ENCODE measurements at regions not wholly inside any gene's neighbourhood (a gene's known extent, or its start where the extent isn't known, plus 50 kb on each side); places are given as distances from the start of the nearest gene placed in this dataset.

- H3K4me1 Mint-ChIP-seq: no peaks in the 10 kb centered on the region
- DNase-seq (ENCODE audit: low spot score in 2 of 2) (no peak), ATAC-seq (peak; percentile 14)
- H3K4me3 Mint-ChIP-seq: no peak overlapping the region
- H3K36me3 Mint-ChIP-seq: no peaks in the 10 kb centered on the region
- H3K27ac Mint-ChIP-seq: no peak overlapping the region
- H3K9me3 Mint-ChIP-seq: no peaks in the 10 kb centered on the region
Observed at GRCh38 chr2:60163691-60164090, 389.8 kb downstream of the BCL11A start.

DNA sequence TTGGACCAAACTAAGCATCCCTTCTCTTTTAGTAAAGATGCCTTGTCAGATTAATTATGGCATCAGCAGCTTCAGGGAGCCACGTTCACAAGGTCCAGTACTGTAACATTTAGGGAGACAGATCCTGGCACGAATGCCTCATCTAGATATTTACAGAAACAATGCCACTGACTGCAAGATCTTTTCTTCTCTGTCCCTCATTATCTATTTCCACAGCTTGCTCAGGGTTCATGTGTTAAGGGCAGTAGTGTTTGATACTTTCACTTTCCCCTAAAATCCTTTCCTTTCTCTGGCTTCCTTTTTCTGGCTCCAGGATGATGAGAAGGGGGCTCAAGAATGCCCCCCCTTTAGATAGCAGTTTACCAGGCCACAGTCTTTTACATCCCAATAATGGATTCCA lies 393.9 kb downstream of the BCL11A start:
- no peaks in the 10 kb centered on the region for H3K9me3 Mint-ChIP-seq
- DNase-seq (ENCODE audit: low spot score in 2 of 2) (no peak), ATAC-seq (no peak)
- H3K4me3 Mint-ChIP-seq: no peak overlapping the region
- H3K4me1 Mint-ChIP-seq: no peaks in the 10 kb centered on the region
- H3K36me3 Mint-ChIP-seq: no peaks in the 10 kb centered on the region
- H3K27ac Mint-ChIP-seq: no peak overlapping the region

DNA sequence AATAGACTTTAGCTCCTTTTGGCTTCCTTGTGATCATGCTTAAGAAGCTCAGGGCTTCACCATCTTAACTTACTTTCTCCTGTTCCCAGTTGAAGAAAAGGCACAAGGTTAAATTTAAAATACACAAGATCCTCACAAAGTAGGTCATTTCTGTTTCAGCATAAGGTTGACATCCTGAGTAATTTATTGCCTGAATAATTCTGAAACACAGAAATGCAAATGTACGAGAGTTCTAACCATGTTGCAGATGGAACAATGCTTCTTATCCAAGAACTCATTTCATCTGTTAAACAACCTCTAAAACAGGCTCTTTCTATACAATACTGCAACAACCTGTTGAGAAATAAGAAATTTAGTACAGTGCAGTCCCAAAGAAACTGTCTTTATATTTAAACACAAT lies 395.2 kb downstream of the BCL11A start:
- no peak overlapping the region for H3K27ac Mint-ChIP-seq
- no peak for ATAC-seq
- no peak overlapping the region for H3K4me3 Mint-ChIP-seq
- peaks cover 4% of the 10 kb centered on the region for H3K9me3 Mint-ChIP-seq
- H3K36me3 Mint-ChIP-seq: no peaks in the 10 kb centered on the region
- DNase-seq (ENCODE audit: low spot score in 2 of 2): no peak
- no peaks in the 10 kb centered on the region for H3K4me1 Mint-ChIP-seq

GRCh38 chr2:60157283-60157682 lies 396.2 kb downstream of the BCL11A start:
- ATAC-seq: no peak
- no peaks in the 10 kb centered on the region for H3K4me1 Mint-ChIP-seq
- H3K4me3 Mint-ChIP-seq: no peak overlapping the region
- DNase-seq (ENCODE audit: low spot score in 2 of 2): no peak
- H3K36me3 Mint-ChIP-seq: no peaks in the 10 kb centered on the region
- no peak overlapping the region for H3K27ac Mint-ChIP-seq
- peaks cover 4% of the 10 kb centered on the region for H3K9me3 Mint-ChIP-seq

DNA sequence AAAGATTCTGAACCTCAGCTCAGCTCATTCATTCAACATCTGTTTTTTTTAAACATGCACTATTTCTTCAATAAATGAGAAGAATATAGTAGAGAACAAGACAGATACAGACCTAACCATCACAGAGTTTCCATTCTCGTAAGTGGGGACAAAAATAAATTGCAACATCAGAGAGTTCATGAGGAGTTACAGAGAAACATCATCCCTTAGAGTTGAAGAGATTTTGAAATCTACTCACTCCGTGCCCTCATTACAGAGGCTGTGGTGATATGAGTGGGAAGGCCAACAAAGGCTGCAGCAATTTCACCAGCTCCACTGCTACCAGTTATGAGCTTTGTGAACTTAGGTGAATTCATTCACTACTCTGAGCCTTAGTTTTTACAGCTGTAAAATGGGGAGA lies 399.3 kb downstream of the BCL11A start:
- H3K36me3 Mint-ChIP-seq: no peaks in the 10 kb centered on the region
- H3K4me1 Mint-ChIP-seq: no peaks in the 10 kb centered on the region
- H3K27ac Mint-ChIP-seq: no peak overlapping the region
- H3K4me3 Mint-ChIP-seq: no peak overlapping the region
- no peak for ATAC-seq
- DNase-seq (ENCODE audit: low spot score in 2 of 2): no peak
- H3K9me3 Mint-ChIP-seq: peaks cover 4% of the 10 kb centered on the region

DNA sequence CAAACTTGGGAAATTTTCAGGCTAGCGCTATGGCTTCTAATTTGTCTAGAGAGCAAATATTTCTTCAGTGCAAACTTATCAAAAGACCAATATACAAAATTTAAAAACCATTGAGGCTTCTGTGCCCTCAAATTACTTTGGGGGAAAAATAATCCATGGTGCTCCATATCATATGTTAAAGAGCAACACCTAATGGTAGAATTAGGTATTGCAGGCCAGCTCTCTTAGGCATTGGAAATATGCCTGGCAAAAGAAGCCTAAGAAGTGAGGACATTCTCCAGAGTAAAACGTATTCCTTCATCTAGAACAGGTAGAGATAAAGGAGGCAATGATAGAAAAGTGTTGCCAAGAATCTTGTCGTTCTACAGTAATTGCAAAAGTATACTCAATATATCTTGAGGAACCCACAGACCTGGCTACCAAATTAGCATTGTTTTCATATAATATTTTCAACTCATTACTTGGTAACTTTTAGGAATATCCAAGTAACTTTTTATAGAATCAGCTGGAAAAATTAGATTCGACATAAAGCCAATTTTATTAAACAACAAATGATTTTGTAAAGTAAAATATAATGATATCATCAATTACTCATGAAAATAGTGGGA lies 401.1 kb downstream of the BCL11A start:
- Mint-ChIP-seq H3K9me3 (peaks cover 5% of the 10 kb centered on the region), H3K36me3 (no peaks in the 10 kb centered on the region), H3K4me1 (no peaks in the 10 kb centered on the region), H3K4me3 (no peak overlapping the region), H3K27ac (no peak overlapping the region)
- ATAC-seq (no peak), DNase-seq (ENCODE audit: low spot score in 2 of 2) (no peak)

GRCh38 chr2:60149176-60149575 lies 404.3 kb downstream of the BCL11A start:
- Mint-ChIP-seq H3K36me3 (no peaks in the 10 kb centered on the region), H3K4me3 (no peak overlapping the region), H3K9me3 (peaks cover 4% of the 10 kb centered on the region), H3K4me1 (no peaks in the 10 kb centered on the region), H3K27ac (no peak overlapping the region)
- ATAC-seq (no peak), DNase-seq (ENCODE audit: low spot score in 2 of 2) (no peak)

DNA sequence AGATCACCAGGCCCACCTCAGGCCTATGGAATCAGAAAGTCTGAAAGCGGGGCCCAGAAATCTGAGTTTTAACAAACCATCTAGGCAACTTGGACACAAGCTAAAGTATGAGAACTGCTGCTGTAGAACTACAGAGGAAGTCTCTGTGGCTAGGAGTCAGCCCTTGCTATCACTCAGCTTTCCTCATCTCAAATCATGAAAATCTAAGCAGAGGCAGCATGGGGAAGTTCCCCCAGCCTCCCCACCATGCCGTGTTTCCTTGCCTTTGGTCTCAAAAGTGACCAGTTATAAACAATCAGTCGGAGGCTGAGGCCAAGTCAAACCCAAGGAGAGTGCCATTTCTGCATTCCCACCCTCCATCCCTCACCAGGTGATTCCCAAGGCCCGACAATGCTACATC lies 404.7 kb downstream of the BCL11A start:
- H3K4me3 Mint-ChIP-seq: no peak overlapping the region
- ATAC-seq: peak; percentile 8
- no peak for DNase-seq (ENCODE audit: low spot score in 2 of 2)
- peaks cover 2% of the 10 kb centered on the region for H3K9me3 Mint-ChIP-seq
- no peaks in the 10 kb centered on the region for H3K4me1 Mint-ChIP-seq
- no peaks in the 10 kb centered on the region for H3K36me3 Mint-ChIP-seq
- no peak overlapping the region for H3K27ac Mint-ChIP-seq

GRCh38 chr2:60140185-60140584 lies 413.3 kb downstream of the BCL11A start:
- Mint-ChIP-seq H3K4me1 (no peaks in the 10 kb centered on the region), H3K9me3 (peaks cover 4% of the 10 kb centered on the region), H3K36me3 (no peaks in the 10 kb centered on the region), H3K27ac (no peak overlapping the region), H3K4me3 (no peak overlapping the region)
- DNase-seq (ENCODE audit: low spot score in 2 of 2): no peak
- ATAC-seq: no peak

- H3K36me3 Mint-ChIP-seq: no peaks in the 10 kb centered on the region
- DNase-seq (ENCODE audit: low spot score in 2 of 2) (no peak), ATAC-seq (no peak)
- peaks cover 4% of the 10 kb centered on the region for H3K9me3 Mint-ChIP-seq
- H3K27ac Mint-ChIP-seq: no peak overlapping the region
- H3K4me1 Mint-ChIP-seq: no peaks in the 10 kb centered on the region
- H3K4me3 Mint-ChIP-seq: no peak overlapping the region
Observed at GRCh38 chr2:60136913-60137312, 416.5 kb downstream of the BCL11A start.

DNA sequence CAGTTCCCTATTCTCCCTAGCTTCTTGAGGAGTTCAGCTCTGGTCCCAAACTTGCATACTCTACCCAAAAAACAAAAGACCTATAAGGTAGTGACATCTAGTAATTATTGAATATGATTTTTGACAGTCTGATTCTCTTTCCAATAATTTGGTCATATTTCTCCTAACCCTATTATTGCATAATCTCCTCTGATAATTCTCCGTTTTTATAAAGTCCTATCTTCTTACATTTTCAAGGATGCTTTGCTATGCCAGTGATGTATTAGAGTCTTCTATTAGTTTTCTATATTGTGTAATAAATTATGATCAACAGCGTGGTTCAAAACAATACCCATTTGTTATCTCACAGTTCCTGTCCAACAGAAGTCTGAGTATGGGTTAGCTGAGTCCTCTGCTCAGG lies 426.3 kb downstream of the BCL11A start:
- no peak overlapping the region for H3K27ac Mint-ChIP-seq
- no peaks in the 10 kb centered on the region for H3K9me3 Mint-ChIP-seq
- no peaks in the 10 kb centered on the region for H3K36me3 Mint-ChIP-seq
- H3K4me3 Mint-ChIP-seq: no peak overlapping the region
- ATAC-seq: no peak
- H3K4me1 Mint-ChIP-seq: no peaks in the 10 kb centered on the region
- no peak for DNase-seq (ENCODE audit: low spot score in 2 of 2)

- Mint-ChIP-seq H3K36me3 (no peaks in the 10 kb centered on the region), H3K9me3 (peaks cover 4% of the 10 kb centered on the region), H3K4me3 (no peak overlapping the region), H3K4me1 (no peaks in the 10 kb centered on the region), H3K27ac (no peak overlapping the region)
- no peak for ATAC-seq
- DNase-seq (ENCODE audit: low spot score in 2 of 2): no peak
Observed at GRCh38 chr2:60125611-60126426, 427.6 kb downstream of the BCL11A start.

DNA sequence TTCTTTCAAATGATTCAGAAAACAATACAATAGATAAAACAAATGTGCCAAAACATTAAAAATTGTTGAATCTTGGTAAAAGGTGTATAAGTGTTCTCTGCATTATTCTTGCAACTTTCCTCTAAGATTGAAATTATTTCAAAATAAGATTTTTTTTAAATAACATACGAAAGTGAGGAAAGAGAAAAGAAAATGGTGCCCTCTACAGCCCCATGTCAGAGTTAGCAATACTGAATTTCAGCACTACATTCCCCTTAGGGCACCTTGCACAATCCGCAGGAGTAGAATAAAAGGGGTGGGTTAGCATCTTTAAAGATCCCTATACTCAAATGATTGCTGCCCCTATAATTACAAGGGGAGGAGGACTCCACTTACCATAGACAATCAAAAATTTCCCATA lies 433.7 kb downstream of the BCL11A start:
- H3K9me3 Mint-ChIP-seq: peaks cover 6% of the 10 kb centered on the region
- H3K36me3 Mint-ChIP-seq: no peaks in the 10 kb centered on the region

DNA sequence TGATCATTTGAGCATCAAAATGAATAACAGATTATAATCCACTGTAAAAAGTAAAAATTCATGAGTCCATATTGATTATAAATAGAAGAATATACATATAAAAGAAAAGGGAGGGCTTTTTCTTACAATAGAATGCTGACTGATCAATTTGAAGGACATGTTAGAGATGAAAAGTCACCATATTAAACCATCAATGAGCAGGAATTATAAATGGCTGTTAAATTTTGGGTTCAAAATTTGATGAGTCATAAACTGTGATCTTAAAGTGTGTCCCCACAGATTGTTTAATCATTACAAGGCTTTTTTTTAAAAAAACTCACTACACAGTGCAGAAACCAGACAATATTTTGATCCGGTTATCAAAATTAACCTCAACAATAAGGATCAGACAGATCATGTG lies 434.5 kb downstream of the BCL11A start:
- Mint-ChIP-seq H3K9me3 (peaks cover 6% of the 10 kb centered on the region), H3K27ac (no peak overlapping the region), H3K4me3 (no peak overlapping the region), H3K4me1 (no peaks in the 10 kb centered on the region), H3K36me3 (no peaks in the 10 kb centered on the region)
- no peak for ATAC-seq
- no peak for DNase-seq (ENCODE audit: low spot score in 2 of 2)

More for the DNA sequence above, 433.7 kb downstream of the BCL11A start:
- ATAC-seq (no peak), DNase-seq (ENCODE audit: low spot score in 2 of 2) (no peak)
- no peak overlapping the region for H3K4me3 Mint-ChIP-seq
- no peaks in the 10 kb centered on the region for H3K4me1 Mint-ChIP-seq
- H3K27ac Mint-ChIP-seq: no peak overlapping the region

DNA sequence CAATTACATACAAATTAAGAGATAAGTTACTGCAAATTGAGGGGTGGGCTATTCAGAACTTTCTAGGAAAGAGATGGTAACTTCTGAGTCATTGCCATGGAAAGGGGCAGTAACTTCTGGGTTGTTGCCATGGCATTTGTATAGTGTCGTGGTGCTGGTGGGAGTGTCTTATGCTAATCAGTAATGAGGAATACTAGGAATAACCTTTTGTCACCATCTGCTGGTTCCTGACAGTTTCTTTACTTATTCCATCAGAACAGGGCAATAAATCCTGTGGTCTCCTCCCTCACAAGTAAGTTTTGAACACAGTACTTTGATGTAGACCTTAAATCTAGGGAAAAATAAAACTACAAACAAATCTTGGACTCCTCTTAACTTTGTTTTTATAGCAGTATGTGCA lies 435.4 kb downstream of the BCL11A start:
- Mint-ChIP-seq H3K4me3 (no peak overlapping the region), H3K27ac (no peak overlapping the region), H3K4me1 (no peaks in the 10 kb centered on the region), H3K36me3 (no peaks in the 10 kb centered on the region), H3K9me3 (peaks cover 6% of the 10 kb centered on the region)
- ATAC-seq (no peak), DNase-seq (ENCODE audit: low spot score in 2 of 2) (no peak)

- H3K27ac Mint-ChIP-seq: no peak overlapping the region
- no peak overlapping the region for H3K4me3 Mint-ChIP-seq
- ATAC-seq (no peak), DNase-seq (ENCODE audit: low spot score in 2 of 2) (no peak)
- peaks cover 6% of the 10 kb centered on the region for H3K9me3 Mint-ChIP-seq
- no peaks in the 10 kb centered on the region for H3K36me3 Mint-ChIP-seq
- H3K4me1 Mint-ChIP-seq: no peaks in the 10 kb centered on the region
Observed at GRCh38 chr2:60116161-60116875, 437.1 kb downstream of the BCL11A start.
